Limb (tissue), 2 donors: ENCODE measurements at regions not wholly inside any gene's neighbourhood (a gene's known extent, or its start where the extent isn't known, plus 50 kb on each side); places are given as distances from the start of the nearest gene placed in this dataset.
"Not testable (repeated sequence)": the region's sequence is repeated elsewhere in the genome, so short reads cannot be mapped to it uniquely, and the experiment has no call there.

ENCODE experiments used
- DNase-seq, 2 donors: peaks; one replicate each; pipeline ENCODE4 v3.0.0-alpha.2; 2016; ENCODE audit errors: extremely low spot score in 2 of 2

- no peak for DNase-seq
These were observed 175.6 kb upstream of the TENM4 start for GRCh38 chr11:79616392-79616851.

DNA sequence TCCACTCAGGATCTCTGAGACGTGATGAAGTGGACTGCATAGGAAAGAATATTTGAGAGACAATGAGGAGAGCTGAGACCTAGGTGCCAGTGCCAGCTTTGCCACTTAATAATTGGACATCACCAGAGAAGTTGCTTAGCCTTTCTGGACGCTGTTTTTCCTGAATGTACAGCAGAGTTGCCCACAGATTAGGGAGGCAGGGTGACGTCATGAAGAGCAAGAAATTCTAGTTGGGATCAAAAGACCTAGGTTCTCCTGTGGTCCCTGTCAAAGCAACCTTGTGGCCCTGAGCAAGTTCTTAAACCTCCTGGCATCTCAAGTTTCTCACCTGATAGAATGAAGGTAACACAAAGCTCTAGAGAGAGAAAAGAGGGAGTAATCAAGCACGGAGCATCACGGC lies 174.6 kb upstream of the TENM4 start:
- DNase-seq, result no peak

GRCh38 chr11:79610678-79611077 lies 169.8 kb upstream of the TENM4 start:
- DNase-seq, result no peak

GRCh38 chr11:79610139-79610538 lies 169.3 kb upstream of the TENM4 start:
- DNase-seq, result no peak

DNA sequence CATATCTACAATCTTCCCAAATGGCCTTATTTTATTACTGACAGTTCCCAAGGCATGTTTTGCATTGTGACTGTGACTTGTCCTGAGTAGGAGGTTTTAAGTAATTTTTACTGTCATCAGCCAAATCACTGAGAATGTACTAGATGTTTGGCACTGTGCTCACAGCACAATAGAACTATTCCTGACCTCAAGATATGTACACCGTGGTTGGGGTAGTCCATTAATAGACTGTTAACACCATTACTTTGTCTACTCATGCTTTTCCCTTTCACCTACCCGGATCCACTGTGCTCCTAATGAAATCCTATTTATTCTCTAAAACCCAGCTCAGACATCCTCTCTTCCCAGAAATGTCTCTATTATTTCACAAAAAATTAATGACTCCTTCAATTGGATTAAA lies 168.7 kb upstream of the TENM4 start:
- no peak for DNase-seq

DNA sequence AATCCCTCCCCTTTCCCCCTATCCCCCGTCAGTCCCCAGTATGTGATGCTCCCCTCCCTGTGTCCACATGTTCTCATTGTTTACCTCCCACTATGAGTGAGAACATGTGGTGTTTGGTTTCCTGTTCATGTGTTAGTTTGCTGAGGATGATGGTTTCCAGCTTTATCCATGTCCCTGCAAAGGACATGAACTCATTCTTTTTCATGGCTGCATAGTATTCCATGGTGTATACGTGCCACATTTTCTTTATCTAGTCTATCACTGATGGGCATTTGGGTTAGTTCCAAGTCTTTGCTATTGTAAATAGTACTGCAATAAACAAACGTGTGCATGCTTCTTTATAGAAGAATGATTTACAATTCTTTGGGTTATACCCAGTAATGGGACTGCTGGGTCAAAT lies 165.6 kb upstream of the TENM4 start:
- not testable (repeated sequence) for DNase-seq

DNA sequence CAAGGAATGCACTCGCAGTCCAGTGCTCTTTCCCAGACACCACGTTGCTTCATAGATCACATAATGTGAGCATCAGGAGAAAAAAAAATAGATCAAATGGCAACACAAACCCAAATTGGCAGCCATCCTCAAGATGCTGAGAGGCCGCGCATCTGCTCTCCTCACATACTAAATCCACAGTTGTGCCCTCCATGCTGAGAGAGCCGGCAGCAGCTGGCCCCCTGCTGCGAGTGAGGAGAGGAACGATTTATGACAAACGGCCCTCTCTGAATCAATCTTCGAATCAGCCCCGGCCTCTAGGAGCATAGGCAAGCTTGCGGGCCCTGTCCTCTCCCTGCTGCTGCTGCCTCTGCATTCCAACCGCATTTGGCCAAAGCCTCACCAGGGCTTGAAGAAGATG lies 159.9 kb upstream of the TENM4 start:
- DNase-seq, result peak; percentile 30 to 40

DNA sequence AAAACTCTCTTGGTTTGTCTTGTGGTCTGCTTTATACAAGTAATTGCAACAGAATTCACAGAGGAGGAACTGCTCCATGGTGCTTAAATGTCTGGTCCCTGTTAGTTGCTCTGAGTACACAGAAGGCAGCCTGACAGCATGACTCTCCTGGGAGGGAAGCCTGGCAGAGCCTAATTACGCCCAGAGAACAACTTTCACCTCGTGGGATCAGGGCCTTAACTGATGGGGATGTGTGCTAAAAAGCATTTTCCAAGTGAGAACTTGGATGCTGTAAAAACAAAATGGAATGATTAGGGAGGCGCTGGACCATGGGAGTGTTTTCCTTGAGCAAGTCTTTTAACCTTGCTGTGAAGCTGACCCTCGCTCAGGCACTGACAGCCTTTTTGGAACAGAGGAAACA lies 154.0 kb upstream of the TENM4 start:
- no peak for DNase-seq

- no peak for DNase-seq
These were observed 152.0 kb upstream of the TENM4 start for GRCh38 chr11:79592824-79593223.

DNA sequence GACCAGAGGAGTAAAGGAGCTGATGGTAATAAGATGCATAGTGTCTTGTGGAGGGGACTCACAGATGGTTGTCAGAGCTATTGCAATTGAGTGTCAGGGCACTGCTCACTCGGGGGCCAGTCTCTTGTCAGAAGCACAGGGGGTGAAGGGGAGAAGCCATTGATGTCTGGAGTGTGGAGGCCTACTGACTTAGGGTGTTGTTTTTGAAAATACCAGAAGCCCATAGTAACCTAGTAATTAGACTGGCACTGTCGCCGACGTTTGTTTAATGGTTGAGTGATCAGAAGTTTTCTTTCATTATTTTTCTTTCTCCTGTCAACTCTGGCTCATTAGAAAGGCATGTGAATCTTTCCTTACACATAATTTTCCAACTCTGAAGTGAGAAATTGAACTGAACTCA lies 151.6 kb upstream of the TENM4 start:
- DNase-seq, result no peak

- no peak for DNase-seq
These were observed 141.6 kb upstream of the TENM4 start for GRCh38 chr11:79582434-79582833.

GRCh38 chr11:79579063-79579462 lies 138.2 kb upstream of the TENM4 start:
- DNase-seq, result no peak

DNA sequence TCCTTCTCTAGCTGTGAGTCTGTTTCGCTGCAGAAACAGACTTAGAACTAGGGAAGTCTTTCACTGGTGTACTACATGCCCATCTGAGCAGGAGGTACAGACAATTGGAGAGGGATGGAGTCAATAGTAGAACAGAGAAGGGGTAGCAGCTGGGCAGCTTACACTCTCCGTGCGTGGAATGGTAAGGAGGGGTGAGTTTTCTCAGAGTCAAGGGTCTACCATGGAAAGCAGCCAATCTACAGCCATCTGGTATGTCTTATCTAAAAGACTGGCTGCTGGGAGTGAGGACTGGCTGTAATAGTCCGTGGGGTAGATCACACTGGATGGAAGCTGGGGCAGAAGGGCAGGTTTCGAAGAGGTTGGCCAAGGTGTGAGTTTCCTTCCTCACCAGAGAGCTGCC lies 137.3 kb upstream of the TENM4 start:
- DNase-seq, result no peak

DNA sequence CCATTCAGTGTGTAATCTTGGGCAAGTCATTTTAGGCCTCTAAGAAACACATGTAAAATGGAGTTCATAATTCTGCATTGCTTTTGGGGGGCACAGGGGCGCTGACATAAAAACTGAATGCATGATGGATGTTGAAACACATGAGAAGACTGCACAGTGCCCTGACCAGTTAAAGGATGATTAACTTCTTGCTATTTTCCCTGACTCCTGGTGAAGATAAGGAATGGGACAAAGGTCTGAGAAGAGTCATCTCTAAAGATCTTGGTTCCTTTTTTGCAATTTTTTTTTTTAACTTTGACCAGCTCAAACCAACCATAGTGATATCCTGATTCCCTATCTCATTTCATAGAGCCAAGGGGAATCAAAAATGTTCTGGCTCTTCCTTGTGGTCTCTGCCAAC lies 134.9 kb upstream of the TENM4 start:
- DNase-seq, result no peak

- DNase-seq, result no peak
These were observed 129.3 kb upstream of the TENM4 start for GRCh38 chr11:79570104-79570503.

DNA sequence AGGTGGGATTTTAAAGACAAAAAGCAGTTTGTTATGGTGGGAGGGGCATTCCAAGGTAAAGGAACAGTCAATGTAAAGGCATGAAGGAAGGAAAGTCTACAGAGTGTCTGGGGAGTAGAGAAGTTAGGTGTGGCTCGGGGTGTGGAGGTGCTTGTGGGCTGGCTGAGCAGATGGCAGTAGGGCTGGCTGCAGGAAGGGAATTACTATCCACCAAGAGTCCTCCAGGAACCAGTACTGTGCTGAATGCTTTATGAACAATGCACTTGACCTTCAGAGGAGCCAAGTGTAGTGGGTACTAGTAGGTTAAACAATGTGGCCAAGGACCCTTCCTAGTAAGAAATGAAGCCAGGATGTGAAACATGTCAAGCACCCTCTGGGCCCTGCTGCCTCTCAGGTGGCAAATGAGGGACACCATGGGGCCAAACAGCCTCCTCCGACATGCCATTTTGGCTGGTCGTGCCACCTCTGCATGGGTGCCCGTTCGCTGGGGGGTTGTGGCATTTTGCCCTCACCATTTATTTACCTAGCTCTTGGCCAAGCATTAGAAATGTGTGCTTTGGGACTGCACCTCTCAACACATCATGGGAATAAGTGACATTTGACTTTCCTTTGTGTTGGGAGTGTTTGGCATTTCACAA lies 123.6 kb upstream of the TENM4 start:
- no peak for DNase-seq

DNA sequence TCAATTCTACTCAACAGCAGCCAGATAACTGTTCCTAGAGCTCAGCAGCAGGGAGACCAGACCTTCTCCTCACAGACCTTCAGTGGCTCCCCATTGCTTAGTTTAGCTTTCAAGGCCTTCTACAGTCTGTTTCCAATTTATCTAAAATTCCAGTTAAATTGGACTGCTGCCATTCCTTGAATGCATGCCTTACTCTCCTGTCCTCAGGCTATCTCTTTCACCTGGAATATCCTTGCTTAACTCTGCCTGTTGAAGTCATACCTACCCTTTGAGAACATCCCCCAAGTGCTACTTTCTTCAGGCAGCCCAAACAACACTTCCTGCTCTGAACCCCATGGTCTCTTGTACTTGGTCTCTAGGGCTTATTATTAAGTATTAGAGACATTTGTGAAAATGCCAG lies 120.7 kb upstream of the TENM4 start:
- DNase-seq, result no peak

DNA sequence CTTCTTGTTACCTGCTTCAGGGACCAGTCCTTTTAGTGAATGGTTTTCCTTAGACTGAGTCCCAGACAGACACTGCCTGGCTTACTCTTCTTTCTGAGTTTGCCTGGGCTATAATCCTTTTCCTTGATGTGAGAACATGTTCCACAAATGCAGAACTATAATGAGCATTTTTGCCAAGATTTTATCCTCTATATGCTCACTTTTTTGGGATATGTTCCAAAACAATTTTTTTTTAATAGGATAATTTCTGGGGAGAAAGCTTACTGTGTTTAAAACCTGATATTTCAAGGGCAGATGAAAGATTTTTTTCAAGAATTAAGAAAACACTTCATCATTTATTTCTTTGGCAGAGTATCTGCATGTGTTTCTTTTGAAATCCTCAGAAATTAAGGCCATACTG lies 110.0 kb upstream of the TENM4 start:
- DNase-seq, result no peak

DNA sequence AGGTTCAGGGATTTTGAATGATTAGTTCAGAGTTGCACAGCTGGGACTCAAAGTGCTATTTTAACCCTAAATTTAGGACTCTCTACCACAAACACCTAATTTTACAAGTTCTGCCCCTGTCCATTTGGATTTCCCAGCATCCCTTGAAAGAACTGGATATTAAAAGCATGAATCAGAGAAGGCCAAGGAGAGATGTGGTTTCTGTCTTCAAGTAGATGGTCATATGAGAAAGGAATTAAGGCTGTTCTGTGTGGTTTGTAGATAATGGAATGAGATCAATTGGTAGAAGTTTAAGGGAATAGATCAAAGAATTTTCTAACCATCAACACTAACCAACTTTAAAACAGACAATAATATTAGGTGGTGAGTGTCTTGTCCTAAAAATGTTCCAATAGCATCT lies 106.4 kb upstream of the TENM4 start:
- no peak for DNase-seq

DNA sequence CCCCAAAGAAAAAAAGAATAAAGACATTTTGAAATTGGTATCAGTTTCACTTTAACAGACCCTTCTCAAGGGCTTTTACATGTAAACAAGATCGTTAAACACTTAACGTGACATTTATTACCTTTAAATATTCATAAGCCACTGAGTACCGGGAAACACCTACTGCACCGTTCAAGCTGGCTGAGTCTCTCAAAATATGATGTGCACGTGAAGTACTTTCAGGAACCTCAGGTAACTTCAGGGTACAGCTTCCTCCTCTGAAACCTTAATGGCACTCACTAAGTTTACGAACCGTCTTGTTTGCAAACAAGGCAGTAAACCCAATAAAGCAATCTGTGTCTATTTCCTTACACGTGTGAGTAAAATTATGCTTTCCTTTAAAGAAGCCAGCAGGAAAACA lies 105.5 kb upstream of the TENM4 start:
- DNase-seq, result no peak

- no peak for DNase-seq
These were observed 103.5 kb upstream of the TENM4 start for GRCh38 chr11:79544361-79544760.

DNA sequence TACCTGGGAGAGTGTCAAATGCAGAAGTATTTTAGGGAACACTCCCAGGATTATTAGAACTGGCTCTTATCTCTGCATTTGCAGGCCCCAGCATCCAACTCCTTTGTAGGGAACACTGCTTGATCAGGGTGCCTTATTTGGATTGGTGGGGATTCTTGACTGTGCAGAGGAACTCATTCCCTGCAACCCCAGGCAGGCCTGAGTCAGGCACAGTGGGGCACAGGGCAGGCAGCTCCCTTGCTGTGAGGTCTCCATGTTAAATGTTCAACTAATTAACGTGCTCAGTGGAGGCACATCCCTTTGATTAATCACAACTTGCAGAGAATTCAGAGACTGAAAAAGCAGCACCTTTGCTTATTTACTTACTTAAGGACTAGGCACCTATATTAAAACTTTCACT lies 102.3 kb upstream of the TENM4 start:
- no peak for DNase-seq

DNA sequence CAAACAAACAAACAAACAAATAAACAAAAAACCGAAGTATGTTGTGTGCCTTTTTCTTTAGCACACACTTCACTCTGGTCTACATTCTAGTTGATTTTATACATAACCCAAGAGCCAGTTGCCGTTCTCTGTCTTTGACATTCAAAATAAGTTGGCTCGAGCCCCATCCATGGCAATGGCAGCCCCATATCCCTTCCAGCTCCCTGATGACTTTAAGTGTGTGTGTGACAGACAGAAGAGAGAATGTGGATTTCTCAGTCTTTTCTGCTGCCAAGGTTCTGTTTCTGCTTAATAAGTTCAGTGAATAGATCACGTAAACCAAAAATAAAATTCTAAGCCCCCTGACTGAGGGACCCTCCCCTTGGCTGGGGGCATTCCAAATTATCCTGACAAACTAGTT lies 100.6 kb upstream of the TENM4 start:
- no peak for DNase-seq

DNA sequence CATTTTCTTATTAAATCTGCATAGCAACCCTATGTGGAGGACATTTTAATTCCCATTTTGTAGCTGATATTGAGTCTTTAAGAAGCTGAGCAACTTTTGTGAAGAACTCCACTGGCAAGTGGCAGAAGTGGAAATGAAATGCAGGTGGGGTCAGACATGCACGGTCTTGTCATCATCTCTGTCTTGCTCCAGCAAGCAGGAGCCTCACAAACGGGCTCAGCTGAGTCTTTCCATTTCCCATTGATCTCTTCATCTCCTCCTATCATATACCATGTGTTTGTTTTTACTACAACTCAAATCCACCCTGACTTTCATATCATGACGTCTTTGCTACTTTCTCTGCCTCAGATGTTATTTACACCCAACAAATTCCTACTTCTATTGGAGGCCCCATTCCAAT lies 97.9 kb upstream of the TENM4 start:
- no peak for DNase-seq
